H1 (cell line): ENCODE measurements at regions not wholly inside any gene's neighbourhood (a gene's known extent, or its start where the extent isn't known, plus 50 kb on each side); places are given as distances from the start of the nearest gene placed in this dataset.

Experiments
- CTCF ChIA-PET: fragments of 300-600 bp; sonication (Branson Sonifier 250); formaldehyde crosslinking; loops from one replicate; lab custom pipeline; 2021; ENCODE audit not compliant: partially characterized antibody; lab: Charles Lee
- POLR2A ChIA-PET: fragments of 300-600 bp; sonication (Branson Sonifier 250); formaldehyde crosslinking; loops from one replicate; lab custom pipeline; 2021; ENCODE audit warnings: inconsistent platforms; ENCODE audit not compliant: partially characterized antibody; lab: Charles Lee
- DNase-seq, 2 experiments: peaks; one replicate each; pipeline versions ENCODE4 v3.0.0 to v3.0.0-alpha.2; 2010 to 2022; ENCODE audit warnings: low spot score in 2 of 2, low read depth in 1 of 2, mixed read lengths in 1 of 2
- FAIRE-seq: peaks from 2 replicates; lab custom pipeline; 2011; peaks lifted over from hg19 to GRCh38; lab: Jason Lieb, UNC
- H2AFZ ChIP-seq: 2 replicates; pipeline ENCODE4 v1.8.1; 2012; ENCODE audit warnings: low read length, inconsistent platforms
- H2AK5ac ChIP-seq: 2 replicates; pipeline ENCODE4 v1.6.1; 2013; ENCODE audit warnings: low read depth, low read length
- H2BK120ac ChIP-seq: replicated peaks from 2 replicates; pipeline ENCODE3; 2013; ENCODE audit warnings: low read depth, low read length, inconsistent platforms
- H2BK12ac ChIP-seq: 2 replicates; pipeline ENCODE4 v1.6.1; 2013; ENCODE audit warnings: low read depth, low read length
- H2BK15ac ChIP-seq: 2 replicates; pipeline ENCODE4 v1.6.1; 2013; ENCODE audit warnings: low read length
- H2BK20ac ChIP-seq: 2 replicates; pipeline ENCODE4 v1.6.1; 2013; ENCODE audit warnings: low read length
- H2BK5ac ChIP-seq: 2 replicates; pipeline ENCODE4 v1.6.1; 2013; ENCODE audit warnings: low read depth, low read length
- H3K14ac ChIP-seq: 2 replicates; pipeline ENCODE4 v1.6.1; 2013; ENCODE audit warnings: inconsistent platforms; ENCODE audit not compliant: insufficient read length
- H3K18ac ChIP-seq: 2 replicates; pipeline ENCODE4 v1.6.1; 2013; ENCODE audit warnings: low read length; ENCODE audit errors: extremely low read depth
- H3K23ac ChIP-seq: 2 replicates; pipeline ENCODE4 v1.6.1; 2013; ENCODE audit warnings: inconsistent platforms; ENCODE audit not compliant: insufficient read length
- H3K23me2 ChIP-seq: 2 replicates; pipeline ENCODE4 v1.6.1; 2013; ENCODE audit warnings: low read depth, low read length
- H3K27ac ChIP-seq: 2 replicates; pipeline ENCODE4 v1.6.1; 2011; ENCODE audit warnings: low read depth, low read length, inconsistent platforms
- H3K27me3 ChIP-seq, 4 experiments: replicated peaks in 1 of 4; 1 replicate in 1 of 4; 2 replicates in 3 of 4; pipeline versions ENCODE4 v1.6.1 to v1.8.1; 2011 to 2013; ENCODE audit warnings: low read length in 3 of 4, mild to moderate bottlenecking in 3 of 4, inconsistent platforms in 2 of 4, mixed read lengths in 2 of 4, moderate library complexity in 1 of 4; ENCODE audit not compliant: control insufficient read depth in 3 of 4, insufficient read depth in 3 of 4; ENCODE audit errors: extremely low read depth in 1 of 4
- H3K36me3 ChIP-seq, 4 experiments: 2 replicates each; pipeline versions ENCODE4 v1.6.1 to v1.8.1; 2011 to 2013; ENCODE audit warnings: mild to moderate bottlenecking in 4 of 4, low read length in 3 of 4, moderate library complexity in 2 of 4, control low read depth in 1 of 4, inconsistent platforms in 1 of 4; ENCODE audit not compliant: insufficient read depth in 4 of 4, control insufficient read depth in 2 of 4
- H3K4ac ChIP-seq: replicated peaks from 2 replicates; pipeline ENCODE3; 2013; ENCODE audit warnings: low read length, low read depth, mixed read lengths, inconsistent platforms; ENCODE audit not compliant: insufficient read length
- H3K4me1 ChIP-seq, 4 experiments: replicated peaks in 1 of 4; 1 replicate in 1 of 4; 2 replicates in 3 of 4; pipeline versions ENCODE4 v1.6.1 to v1.8.1; 2011 to 2013; ENCODE audit warnings: low read length in 3 of 4, inconsistent platforms in 2 of 4, mixed read lengths in 1 of 4; ENCODE audit not compliant: insufficient read depth in 4 of 4, control insufficient read depth in 3 of 4
- H3K4me2 ChIP-seq, 2 experiments: 2 replicates each; pipeline versions ENCODE4 v1.6.1 to v1.8.1; 2011 to 2013; ENCODE audit warnings: low read depth in 2 of 2, low read length in 2 of 2, control low read depth in 1 of 2, inconsistent platforms in 1 of 2, mild to moderate bottlenecking in 1 of 2; ENCODE audit not compliant: insufficient read depth in 1 of 2
- H3K4me3 ChIP-seq, 4 experiments: fragments of 200-600, 300-600 bp in 1 of 4; sonication (generic), shearing (Covaris generic), sonication (Bioruptor Twin) in 1 of 4; 2 replicates each; pipeline versions ENCODE4 v1.5.1 to v1.8.1; 2011 to 2016; ENCODE audit warnings: low read length in 4 of 4, low read depth in 3 of 4, control low read depth in 2 of 4, inconsistent platforms in 2 of 4, mild to moderate bottlenecking in 2 of 4, mixed read lengths in 1 of 4, moderate library complexity in 1 of 4; ENCODE audit not compliant: insufficient read depth in 2 of 4; ENCODE audit errors: extremely low read depth in 1 of 4
- H3K56ac ChIP-seq: replicated peaks from 2 replicates; pipeline ENCODE3; 2013; ENCODE audit warnings: low read depth, mild to moderate bottlenecking, mixed read lengths, low read length, inconsistent platforms; ENCODE audit not compliant: insufficient read length
- H3K79me1 ChIP-seq: 2 replicates; pipeline ENCODE4 v1.6.1; 2013; ENCODE audit warnings: low read depth, low read length, control low read depth
- H3K79me2 ChIP-seq, 2 experiments: 2 replicates each; pipeline versions ENCODE4 v1.6.1 to v1.8.1; 2012 to 2013; ENCODE audit warnings: low read length in 2 of 2, mild to moderate bottlenecking in 2 of 2, inconsistent platforms in 1 of 2; ENCODE audit not compliant: insufficient read depth in 2 of 2, control insufficient read depth in 1 of 2
- H3K9ac ChIP-seq, 4 experiments: replicated peaks in 1 of 4; 1 replicate in 1 of 4; 2 replicates in 3 of 4; pipeline versions ENCODE4 v1.6.1 to v1.8.1; 2011 to 2013; ENCODE audit warnings: low read depth in 3 of 4, low read length in 3 of 4, control low read depth in 2 of 4, mild to moderate bottlenecking in 2 of 4, moderate library complexity in 2 of 4, inconsistent platforms in 1 of 4; ENCODE audit errors: extremely low read depth in 1 of 4
- H3K9me3 ChIP-seq, 2 experiments: 2 replicates each; pipeline versions ENCODE4 v1.6.1 to v1.8.1; 2012 to 2013; ENCODE audit warnings: mild to moderate bottlenecking in 2 of 2, moderate library complexity in 2 of 2, control low read depth in 1 of 2, inconsistent platforms in 1 of 2, low read depth in 1 of 2, low read length in 1 of 2, mixed read lengths in 1 of 2; ENCODE audit not compliant: insufficient read depth in 2 of 2
- H4K20me1 ChIP-seq, 2 experiments: replicated peaks in 1 of 2; 2 replicates each; pipeline versions ENCODE3 to v1.8.1; 2011 to 2013; ENCODE audit warnings: inconsistent platforms in 2 of 2, low read length in 2 of 2, mild to moderate bottlenecking in 1 of 2; ENCODE audit not compliant: insufficient read depth in 2 of 2, control insufficient read depth in 1 of 2
- H4K5ac ChIP-seq: 2 replicates; pipeline ENCODE4 v1.6.1; 2013; ENCODE audit warnings: low read length, low read depth, mixed read lengths, inconsistent platforms; ENCODE audit not compliant: insufficient read length
- H4K8ac ChIP-seq: 2 replicates; pipeline ENCODE4 v1.8.0; 2013; ENCODE audit warnings: mild to moderate bottlenecking, moderate library complexity, low read length, inconsistent platforms; ENCODE audit not compliant: insufficient read depth; ENCODE audit errors: extremely low read depth
- H4K91ac ChIP-seq: replicated peaks from 2 replicates; pipeline ENCODE3; 2013; ENCODE audit warnings: low read length, mixed read lengths, inconsistent platforms; ENCODE audit not compliant: insufficient read length
- BACH1 ChIP-seq: IDR thresholded peaks from 2 replicates; pipeline ENCODE4 v1.6.1; 2012; ENCODE audit warnings: low read length, improper control_type of control experiment
- CBX8 ChIP-seq: fragments of 300-800, 300-1000 bp; sonication (generic); IDR thresholded peaks from 2 replicates; pipeline ENCODE4 v1.7.1; 2016; ENCODE audit warnings: low read depth, low read length, borderline replicate concordance
- EGR1 ChIP-seq: IDR thresholded peaks from 2 replicates; pipeline ENCODE4 v1.6.1; 2011; ENCODE audit warnings: low read depth, low read length, borderline replicate concordance
- HDAC6 ChIP-seq: IDR thresholded peaks from one replicate; pipeline ENCODE4 v1.7.1; 2012; ENCODE audit warnings: low read depth, mild to moderate bottlenecking, inconsistent platforms, low read length, moderate library complexity
- PHF8 ChIP-seq: fragments of 200-600 bp; sonication (generic); conservative IDR thresholded peaks from 2 replicates; pipeline ENCODE4 v1.7.1; 2012; ENCODE audit warnings: low read depth, mild to moderate bottlenecking, inconsistent platforms, low read length, moderate library complexity
- POLR2A ChIP-seq, 2 experiments: IDR thresholded peaks; 1 replicate in 1 of 2; 2 replicates in 1 of 2; pipeline ENCODE4 v1.6.1; 2011; ENCODE audit warnings: low read depth in 2 of 2, low read length in 2 of 2, mild to moderate bottlenecking in 2 of 2; ENCODE audit errors: control extremely low read depth in 1 of 2
- RAD21 ChIP-seq, 2 experiments: IDR thresholded peaks in 1 of 2; conservative IDR thresholded peaks in 1 of 2; 2 replicates each; pipeline ENCODE4 v1.6.1; 2011; ENCODE audit warnings: low read depth in 2 of 2, low read length in 2 of 2, improper control_type of control experiment in 1 of 2, inconsistent platforms in 1 of 2, mild to moderate bottlenecking in 1 of 2, moderate library complexity in 1 of 2
- RXRA ChIP-seq: IDR thresholded peaks from 2 replicates; pipeline ENCODE4 v1.6.1; 2011; ENCODE audit warnings: low read depth, mild to moderate bottlenecking, low read length, moderate library complexity; ENCODE audit not compliant: insufficient read depth
- SIRT6 ChIP-seq: IDR thresholded peaks from one replicate; pipeline ENCODE4 v1.7.1; 2012; ENCODE audit warnings: low read length, inconsistent platforms
- TAF1 ChIP-seq: IDR thresholded peaks from 2 replicates; pipeline ENCODE4 v1.6.1; 2011; ENCODE audit warnings: mild to moderate bottlenecking, low read depth, low read length
- TEAD4 ChIP-seq: IDR thresholded peaks from 2 replicates; pipeline ENCODE4 v1.6.1; 2012; ENCODE audit warnings: low read depth, low read length, inconsistent platforms, mixed read lengths
- ZNF274 ChIP-seq: IDR thresholded peaks from 2 replicates; pipeline ENCODE4 v1.7.0; 2012; ENCODE audit warnings: low read length, borderline replicate concordance; ENCODE audit errors: extremely low read depth
- WGBS, 2 experiments: shearing (Covaris generic) in 1 of 2; methylation state at CpG; one replicate each; pipeline versions ENCODE4 v1.1.6 to v1.1.7; 2013 to 2015; ENCODE audit warnings: low lambda C conversion rate in 2 of 2, mixed read lengths in 2 of 2, inconsistent platforms in 1 of 2, low coverage in 1 of 2, missing lambda C conversion rate in 1 of 2; ENCODE audit not compliant: insufficient replicate concordance in 2 of 2, insufficient coverage in 1 of 2, insufficient read length in 1 of 2; ENCODE audit errors: extremely low coverage in 1 of 2, missing lambda C conversion rate in 1 of 2; 5-methylcytosine and 5-hydroxymethylcytosine counted together
- TF ChIP-seq, protein P1 (sequence below): IDR thresholded peaks from 2 replicates; pipeline ENCODE4 v1.6.1; 2011; ENCODE audit warnings: low read length, improper control_type of control experiment

DNA sequence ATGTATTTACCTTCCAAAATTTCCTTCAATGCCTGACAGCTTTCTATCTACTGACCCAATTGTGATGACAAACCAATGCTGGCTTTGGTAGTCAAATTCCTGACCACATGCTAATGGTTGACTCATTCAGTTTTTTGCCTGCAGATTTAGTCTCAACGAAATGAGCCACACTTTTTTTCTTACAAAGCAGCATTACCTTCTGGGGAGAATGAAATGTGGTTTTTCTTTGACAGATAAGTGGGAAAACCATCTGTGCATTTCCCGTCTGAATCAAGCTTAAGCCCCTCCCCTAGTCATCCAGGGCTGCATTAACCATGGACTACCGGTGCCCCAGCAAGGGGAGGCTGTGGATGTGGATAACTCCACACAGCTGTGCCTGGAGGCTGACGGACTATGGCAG, 99.6 kb upstream of the TAF11L2 start:
- no peak overlapping the region for H2BK120ac ChIP-seq
- ChIA-PET CTCF (no interaction called here), POLR2A (interaction anchor here (0.6 kb wide), 1 partner anchor 21 kb away, joined by 3 read pairs; no protein-coding TSS in a partner anchor)
- H2BK12ac ChIP-seq: no peak overlapping the region
- H2BK15ac ChIP-seq: no peak overlapping the region
- no peak overlapping the region for H4K91ac ChIP-seq
- no peaks in the 10 kb centered on the region for H4K20me1 ChIP-seq
- no peak overlapping the region for H2BK20ac ChIP-seq
- H4K8ac ChIP-seq: no peak overlapping the region
- H3K36me3 ChIP-seq: no peaks in the 10 kb centered on the region
- no peak overlapping the region for H2BK5ac ChIP-seq
- peaks cover 3 to 27% (median 19%) of the 10 kb centered on the region in 4 experiments; a peak in 5 of 7 replicates for H3K4me1 ChIP-seq
- H3K18ac ChIP-seq: no peak overlapping the region
- no peak for FAIRE-seq
- no peak overlapping the region for H3K56ac ChIP-seq
- no peak overlapping the region for H3K4me3 ChIP-seq
- 0 out of 4 replicates have a peak, but pooled peaks cover 0 to 3% of the 10 kb centered on the region in 2 experiments for H3K9me3 ChIP-seq
- H3K23ac ChIP-seq: no peak overlapping the region
- no peak overlapping the region for H2AK5ac ChIP-seq
- no peak for DNase-seq
- no peak overlapping the region for H3K9ac ChIP-seq
- TF ChIP-seq EGR1 (no peak), TAF1 (no peak), ZNF274 (no peak), RAD21 (IDR thresholded peaks at IDR 0.05 in 1 of 2, conservative IDR thresholded peaks at IDR 0.05 in 1 of 2; ENCODE audit: low read depth in 2 of 2, low read length in 2 of 2) (no peak), RXRA (no peak), CBX8 (no peak), POLR2A (IDR thresholded peaks at IDR 0.05; ENCODE audit: control extremely low read depth in 1 of 2, low read depth in 2 of 2, low read length in 2 of 2) (no peak), SIRT6 (no peak), PHF8 (no peak), TEAD4 (no peak), BACH1 (no peak), HDAC6 (no peak)
- TF ChIP-seq, protein P1, sequence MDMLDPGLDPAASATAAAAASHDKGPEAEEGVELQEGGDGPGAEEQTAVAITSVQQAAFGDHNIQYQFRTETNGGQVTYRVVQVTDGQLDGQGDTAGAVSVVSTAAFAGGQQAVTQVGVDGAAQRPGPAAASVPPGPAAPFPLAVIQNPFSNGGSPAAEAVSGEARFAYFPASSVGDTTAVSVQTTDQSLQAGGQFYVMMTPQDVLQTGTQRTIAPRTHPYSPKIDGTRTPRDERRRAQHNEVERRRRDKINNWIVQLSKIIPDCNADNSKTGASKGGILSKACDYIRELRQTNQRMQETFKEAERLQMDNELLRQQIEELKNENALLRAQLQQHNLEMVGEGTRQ: no peak
- H3K79me1 ChIP-seq: no peaks in the 10 kb centered on the region
- WGBS, 2 experiments: 54% methylated on average over 4 of the region's 4 CpGs; no CpG with 5 or more reads in 1 of the 2 experiments
- H3K79me2 ChIP-seq: no peaks in the 10 kb centered on the region
- no peak overlapping the region for H3K14ac ChIP-seq
- H4K5ac ChIP-seq: no peak overlapping the region
- peaks cover 6% of the 10 kb centered on the region for H3K23me2 ChIP-seq
- H3K27me3 ChIP-seq: no peaks in the 10 kb centered on the region; a peak in 2 of 7 replicates
- H2AFZ ChIP-seq: no peak overlapping the region
- no peak overlapping the region for H3K4me2 ChIP-seq
- H3K4ac ChIP-seq: no peak overlapping the region
- no peak overlapping the region for H3K27ac ChIP-seq
